ENCODE measurements at regions not wholly inside any gene's neighbourhood (a gene's known extent, or its start where the extent isn't known, plus 50 kb on each side); places are given as distances from the start of the nearest gene placed in this dataset.

- Histone ChIP-seq H3K79me2 (ENCODE audit: control insufficient read depth, insufficient read depth, low read length) (no peaks in the 10 kb centered on the region), H3K9me3 (replicated peaks; ENCODE audit: control insufficient read depth, insufficient read depth, low read depth, low read length) (no peaks in the 10 kb centered on the region), H3K27ac (ENCODE audit: extremely low read depth, low read depth, low read length) (no peak overlapping the region), H3K4me3 (no peak overlapping the region), H3K4me2 (ENCODE audit: insufficient read depth, low read length) (no peak overlapping the region), H3K9me1 (ENCODE audit: control insufficient read depth, insufficient read depth, low read length) (no peaks in the 10 kb centered on the region), H3K4me1 (replicated peaks in 1 of 2; ENCODE audit: control insufficient read depth in 2 of 2, insufficient read depth in 2 of 2, low read length in 2 of 2) (no peaks in the 10 kb centered on the region), H4K20me1 (replicated peaks; ENCODE audit: control insufficient read depth, insufficient read depth, low read length) (no peaks in the 10 kb centered on the region), H3K36me3 (ENCODE audit: control insufficient read depth, insufficient read depth, low read length) (no peaks in the 10 kb centered on the region), H3K9ac (ENCODE audit: insufficient read depth in 1 of 2, low read depth in 2 of 2, low read length in 2 of 2) (no peak overlapping the region), H3K27me3 (ENCODE audit: control insufficient read depth in 2 of 2, insufficient read depth in 2 of 2, low read length in 2 of 2) (no peaks in the 10 kb centered on the region), H2AFZ (ENCODE audit: low read depth, low read length) (no peak overlapping the region)
- ChIA-PET CTCF (ENCODE audit: low intra/inter-chr PET ratio) (no interaction called here), POLR2A (no interaction called here)
- ATAC-seq (no peak), DNase-seq (ENCODE audit: extremely low read depth in 1 of 4, low spot score in 3 of 4) (no peak), FAIRE-seq (no peak)
- TF ChIP-seq ZNF224 (CRISPR knock-in tag; IDR thresholded peaks at IDR 0.05) (no peak), XRCC5 (IDR thresholded peaks at IDR 0.05; ENCODE audit: low read depth, low read length) (no peak), ZNF77 (CRISPR knock-in tag; IDR thresholded peaks at IDR 0.05) (no peak), TSC22D4 (tag; IDR thresholded peaks at IDR 0.05) (no peak), SMARCB1 (IDR thresholded peaks at IDR 0.05; ENCODE audit: insufficient read length, low read depth) (no peak), ZFP1 (CRISPR knock-in tag; IDR thresholded peaks at IDR 0.05) (no peak), PKNOX1 (IDR thresholded peaks at IDR 0.05) (no peak), FOXP1 (CRISPR knock-in tag; IDR thresholded peaks at IDR 0.05) (no peak), IRF9 (tag; IDR thresholded peaks at IDR 0.05) (no peak), JUNB (CRISPR knock-in tag; conservative IDR thresholded peaks at IDR 0.05) (no peak), KLF13 (tag; IDR thresholded peaks at IDR 0.05; ENCODE audit: borderline replicate concordance, low read depth) (no peak), NCOA4 (IDR thresholded peaks at IDR 0.05; ENCODE audit: partially characterized antibody) (no peak), EHMT2 (IDR thresholded peaks at IDR 0.05) (no peak), SREBF1 (IDR thresholded peaks at IDR 0.05; ENCODE audit: borderline replicate concordance, low read depth, low read length) (no peak)
- in situ Hi-C loops (cut with MboI) (no loop called here), intact Hi-C loops (cut with micrococcal nuclease) (no loop called here)
- 0% methylated on average over 1 of the region's 1 CpG for WGBS (ENCODE audit: insufficient coverage, low coverage, missing lambda C conversion rate)
- BruUV-seq (replicated peaks): no TSS peak
Observed at GRCh38 chr2:14563324-14563723, 69.2 kb upstream of the LRATD1 start.
